Testis (tissue), 2 donors: ENCODE measurements at regions not wholly inside any gene's neighbourhood (a gene's known extent, or its start where the extent isn't known, plus 50 kb on each side); places are given as distances from the start of the nearest gene placed in this dataset.
A peak's percentile ranks its signal among the peaks of the same experiment; 100 is the strongest.

Experiments used
- DNase-seq: peaks from one replicate; pipeline ENCODE4 v3.0.0-alpha.2; 2019
- H3K27ac ChIP-seq, 2 donors: fragments of 200-600 bp; sonication (generic); one replicate each; pipeline ENCODE4 v1.5.1; 2019
- H3K27me3 ChIP-seq: fragments of 200-600 bp; sonication (generic); one replicate; pipeline ENCODE4 v1.5.1; 2019
- H3K36me3 ChIP-seq: fragments of 200-600 bp; sonication (generic); one replicate; pipeline ENCODE4 v1.5.1; 2017; ENCODE audit warnings: low read depth; ENCODE audit errors: missing control alignments
- H3K4me1 ChIP-seq: fragments of 200-600 bp; sonication (generic); one replicate; pipeline ENCODE4 v1.5.1; 2019
- H3K4me3 ChIP-seq, 2 donors: fragments of 200-600 bp; sonication (generic); one replicate each; pipeline ENCODE4 v1.5.1; 2017 to 2019
- H3K9me3 ChIP-seq: fragments of 200-600 bp; sonication (generic); one replicate; pipeline ENCODE4 v1.5.1; 2017
- CTCF ChIP-seq, 3 experiments: fragments of 450-650 bp in 2 of 3; fragments of 200-600 bp in 1 of 3; sonication (generic) in 1 of 3; IDR thresholded peaks; one replicate each; pipeline ENCODE4 v1.5.1; 2016 to 2019; ENCODE audit warnings: antibody characterized with exemption in 3 of 3, mild to moderate bottlenecking in 2 of 3, moderate library complexity in 1 of 3
- POLR2A ChIP-seq: fragments of 450-650 bp; IDR thresholded peaks from one replicate; pipeline ENCODE4 v1.6.1; 2017; ENCODE audit warnings: antibody characterized with exemption, mild to moderate bottlenecking, moderate library complexity
- WGBS, 2 donors: methylation state at CpG; one replicate each; pipeline ENCODE4 v1.1.5; 2018; 5-methylcytosine and 5-hydroxymethylcytosine counted together
- intact Hi-C: fragments of 100-400 bp; cut with DNase I; formaldehyde crosslinking; loops from one replicate; pipeline ENCODE4 v1.15.1; 2023; ENCODE audit warnings: low total_unique reads

GRCh38 chr9:36487482-36488388, 85.0 kb upstream of the MELK start:
- Histone ChIP-seq H3K27me3 (no peaks in the 10 kb centered on the region), H3K36me3 (no peaks in the 10 kb centered on the region), H3K4me3 (peak overlapping the region; percentile 65 to 89), H3K9me3 (no peaks in the 10 kb centered on the region), H3K27ac (peak overlapping the region; percentile 91 to 98), H3K4me1 (peaks cover 18% of the 10 kb centered on the region)
- peak in 1 of 3 experiments; percentile 18 for TF ChIP-seq CTCF (IDR thresholded peaks at IDR 0.05)
- peak; percentile 22 for TF ChIP-seq POLR2A
- peak; percentile 91 for DNase-seq
- intact Hi-C loops = no loop called here
- WGBS, 2 donors = 0 to 1% methylated on average over 23 to 33 of the region's 94 CpGs

DNA sequence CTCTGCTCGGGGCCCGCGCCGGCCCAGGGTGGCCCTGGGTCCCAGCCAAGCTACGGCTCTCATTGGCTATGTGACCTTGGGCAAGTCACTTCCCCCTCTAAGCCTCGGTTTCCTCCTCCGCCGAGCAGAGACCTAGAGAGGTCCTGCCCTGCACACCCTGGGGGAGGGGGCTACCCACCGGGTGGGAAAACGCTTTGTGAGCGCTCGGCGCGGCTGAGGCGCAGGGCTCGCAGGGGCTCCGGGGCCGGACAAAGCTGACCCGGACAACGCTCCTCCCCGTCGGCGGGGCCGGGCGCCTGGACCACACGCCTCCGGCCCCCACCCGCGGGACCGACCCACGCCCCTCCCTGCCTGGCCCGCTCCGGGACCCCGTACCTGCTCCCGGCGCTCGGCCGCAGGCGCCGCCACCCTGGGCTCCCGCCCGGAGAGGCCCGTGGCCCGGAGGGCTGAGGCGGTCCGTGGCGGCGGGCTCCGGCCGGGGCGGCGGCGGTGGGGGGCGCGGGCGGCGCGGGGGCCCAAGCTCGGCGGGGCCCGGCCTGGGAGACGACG, 85.7 kb upstream of the MELK start:
- H3K4me1 ChIP-seq = peaks cover 18% of the 10 kb centered on the region
- intact Hi-C loops = no loop called here
- WGBS, 2 donors = 0% methylated on average over 7 to 10 of the region's 63 CpGs
- no peaks in the 10 kb centered on the region for H3K9me3 ChIP-seq
- H3K27ac ChIP-seq = peak overlapping the region; percentile 91 to 98
- H3K27me3 ChIP-seq = no peaks in the 10 kb centered on the region
- peak overlapping the region; percentile 89 to 94 for H3K4me3 ChIP-seq
- peak; percentile 70 for DNase-seq
- H3K36me3 ChIP-seq = no peaks in the 10 kb centered on the region
- TF ChIP-seq POLR2A (no peak), CTCF (IDR thresholded peaks at IDR 0.05) (no peak)

- Histone ChIP-seq H3K27ac (peak overlapping the region; percentile 91 to 98), H3K4me3 (peak overlapping the region; percentile 89 to 94), H3K9me3 (no peaks in the 10 kb centered on the region), H3K36me3 (no peaks in the 10 kb centered on the region), H3K4me1 (peaks cover 22% of the 10 kb centered on the region), H3K27me3 (no peaks in the 10 kb centered on the region)
- WGBS, 2 donors = 0% methylated on average over 20 to 24 of the region's 24 CpGs
- peak; percentile 24 for DNase-seq
- intact Hi-C loops = no loop called here
- no peak for TF ChIP-seq POLR2A
- TF ChIP-seq CTCF (IDR thresholded peaks at IDR 0.05) = no peak
These were observed 86.3 kb upstream of the MELK start for GRCh38 chr9:36486329-36486932.

GRCh38 chr9:36485647-36486328, 85.7 kb upstream of the RNF38 start:
- H3K27ac ChIP-seq = peak overlapping the region; percentile 91 to 98
- H3K4me1 ChIP-seq = peaks cover 26% of the 10 kb centered on the region
- H3K27me3 ChIP-seq = no peaks in the 10 kb centered on the region
- DNase-seq = peak; percentile 34
- H3K9me3 ChIP-seq = no peaks in the 10 kb centered on the region
- H3K36me3 ChIP-seq = no peaks in the 10 kb centered on the region
- 4 to 8% methylated on average over 11 of the region's 11 CpGs for WGBS, 2 donors
- TF ChIP-seq CTCF (IDR thresholded peaks at IDR 0.05) (no peak), POLR2A (no peak)
- intact Hi-C loops = no loop called here
- peak overlapping the region; percentile 89 to 94 for H3K4me3 ChIP-seq
